ENCODE measurements at regions not wholly inside any gene's neighbourhood (a gene's known extent, or its start where the extent isn't known, plus 50 kb on each side); places are given as distances from the start of the nearest gene placed in this dataset.

DNA sequence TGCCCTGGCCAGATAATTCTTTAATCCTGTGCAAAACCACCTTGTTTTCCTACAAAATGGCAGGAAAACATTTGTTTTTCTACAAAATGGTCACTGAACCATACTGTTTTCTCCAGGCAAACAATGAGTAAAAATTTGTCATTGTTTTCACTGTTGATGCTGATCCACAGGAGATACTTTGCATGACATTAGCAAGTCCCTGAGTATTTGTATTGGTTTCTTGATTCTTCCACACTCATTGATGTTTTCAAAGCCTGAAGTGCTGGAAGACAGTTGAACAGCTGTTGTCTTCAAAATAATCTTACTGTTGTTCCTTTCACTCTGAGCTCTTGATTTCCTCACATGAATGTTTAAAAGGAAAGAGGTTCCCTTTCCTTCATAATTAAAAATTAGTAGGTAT is 123.1 kb upstream of the HTR2A start:
- H3K9me3 ChIP-seq: no peaks in the 10 kb centered on the region
- H3K36me3 ChIP-seq: no peaks in the 10 kb centered on the region
- no peaks in the 10 kb centered on the region for H3K27me3 ChIP-seq
- no peak for TF ChIP-seq POLR2A (IDR thresholded peaks at IDR 0.05)
- TF ChIP-seq POLR2AphosphoS5 (IDR thresholded peaks at IDR 0.05): no peak
- no peak for TF ChIP-seq EP300 (IDR thresholded peaks at IDR 0.05)
- TF ChIP-seq, protein P1, sequence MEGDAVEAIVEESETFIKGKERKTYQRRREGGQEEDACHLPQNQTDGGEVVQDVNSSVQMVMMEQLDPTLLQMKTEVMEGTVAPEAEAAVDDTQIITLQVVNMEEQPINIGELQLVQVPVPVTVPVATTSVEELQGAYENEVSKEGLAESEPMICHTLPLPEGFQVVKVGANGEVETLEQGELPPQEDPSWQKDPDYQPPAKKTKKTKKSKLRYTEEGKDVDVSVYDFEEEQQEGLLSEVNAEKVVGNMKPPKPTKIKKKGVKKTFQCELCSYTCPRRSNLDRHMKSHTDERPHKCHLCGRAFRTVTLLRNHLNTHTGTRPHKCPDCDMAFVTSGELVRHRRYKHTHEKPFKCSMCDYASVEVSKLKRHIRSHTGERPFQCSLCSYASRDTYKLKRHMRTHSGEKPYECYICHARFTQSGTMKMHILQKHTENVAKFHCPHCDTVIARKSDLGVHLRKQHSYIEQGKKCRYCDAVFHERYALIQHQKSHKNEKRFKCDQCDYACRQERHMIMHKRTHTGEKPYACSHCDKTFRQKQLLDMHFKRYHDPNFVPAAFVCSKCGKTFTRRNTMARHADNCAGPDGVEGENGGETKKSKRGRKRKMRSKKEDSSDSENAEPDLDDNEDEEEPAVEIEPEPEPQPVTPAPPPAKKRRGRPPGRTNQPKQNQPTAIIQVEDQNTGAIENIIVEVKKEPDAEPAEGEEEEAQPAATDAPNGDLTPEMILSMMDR (IDR thresholded peaks at IDR 0.05): no peak
- no peak overlapping the region for H3K4me3 ChIP-seq
- intact Hi-C loops (cut with DNase I): no loop called here
- no peak for DNase-seq
- no peak overlapping the region for H3K27ac ChIP-seq
- no peaks in the 10 kb centered on the region for H3K4me1 ChIP-seq

DNA sequence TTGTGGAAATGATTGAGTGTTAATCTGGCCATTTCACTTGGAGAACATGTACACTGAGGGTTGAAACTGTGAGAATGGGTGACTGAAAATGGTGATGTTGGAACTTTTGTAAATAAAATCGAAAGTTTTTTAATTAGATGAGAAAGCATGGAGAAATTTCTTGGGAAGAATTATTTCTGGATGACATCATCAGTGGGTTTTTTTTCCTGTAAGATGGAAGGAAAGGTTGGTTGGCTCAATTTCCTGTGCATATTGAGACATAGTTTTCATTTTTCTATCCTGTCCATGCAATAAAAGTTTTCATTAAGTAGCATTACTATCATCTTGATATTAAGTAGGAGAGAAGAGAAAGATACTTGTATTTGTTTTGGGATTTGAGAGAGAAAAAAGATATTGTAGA is 120.6 kb upstream of the HTR2A start:
- intact Hi-C loops (cut with DNase I): no loop called here
- Histone ChIP-seq H3K4me3 (no peak overlapping the region), H3K9me3 (no peaks in the 10 kb centered on the region), H3K4me1 (no peaks in the 10 kb centered on the region), H3K27me3 (no peaks in the 10 kb centered on the region), H3K27ac (no peak overlapping the region), H3K36me3 (no peaks in the 10 kb centered on the region)
- no peak for DNase-seq
- 48 to 86% methylated on average over 1 of the region's 1 CpG for WGBS, 2 donors
- TF ChIP-seq, protein P1 (IDR thresholded peaks at IDR 0.05): no peak
- no peak for TF ChIP-seq EP300 (IDR thresholded peaks at IDR 0.05)
- no peak for TF ChIP-seq POLR2AphosphoS5 (IDR thresholded peaks at IDR 0.05)
- TF ChIP-seq POLR2A (IDR thresholded peaks at IDR 0.05): no peak

DNA sequence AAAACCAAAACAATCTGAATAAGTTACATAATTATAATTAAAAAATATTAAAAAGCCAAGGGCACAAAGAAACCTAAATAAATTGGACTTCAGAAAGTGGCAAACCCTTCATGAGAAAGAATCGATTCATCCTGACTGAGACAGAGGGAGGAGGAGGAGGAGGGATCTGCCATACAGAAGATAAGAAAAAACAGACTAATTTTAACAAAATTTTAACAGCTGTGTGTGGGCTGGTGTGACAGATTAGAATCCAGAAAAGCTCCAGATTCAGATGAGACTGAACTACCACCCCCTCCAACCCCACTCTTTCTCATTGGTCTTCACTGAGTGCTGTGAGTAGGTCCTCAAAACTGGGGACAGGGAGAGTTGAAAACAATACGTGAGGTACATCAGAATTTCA is 111.5 kb upstream of the HTR2A start:
- Histone ChIP-seq H3K9me3 (no peaks in the 10 kb centered on the region), H3K27ac (no peak overlapping the region), H3K4me1 (no peaks in the 10 kb centered on the region), H3K4me3 (no peak overlapping the region), H3K27me3 (no peaks in the 10 kb centered on the region), H3K36me3 (no peaks in the 10 kb centered on the region)
- DNase-seq: no peak
- TF ChIP-seq EP300 (IDR thresholded peaks at IDR 0.05): no peak
- TF ChIP-seq POLR2AphosphoS5 (IDR thresholded peaks at IDR 0.05): no peak
- TF ChIP-seq, protein P1 (IDR thresholded peaks at IDR 0.05): no peak
- TF ChIP-seq POLR2A (IDR thresholded peaks at IDR 0.05): no peak
- WGBS, 2 donors: 70 to 93% methylated on average over 2 of the region's 2 CpGs
- intact Hi-C loops (cut with DNase I): no loop called here

DNA sequence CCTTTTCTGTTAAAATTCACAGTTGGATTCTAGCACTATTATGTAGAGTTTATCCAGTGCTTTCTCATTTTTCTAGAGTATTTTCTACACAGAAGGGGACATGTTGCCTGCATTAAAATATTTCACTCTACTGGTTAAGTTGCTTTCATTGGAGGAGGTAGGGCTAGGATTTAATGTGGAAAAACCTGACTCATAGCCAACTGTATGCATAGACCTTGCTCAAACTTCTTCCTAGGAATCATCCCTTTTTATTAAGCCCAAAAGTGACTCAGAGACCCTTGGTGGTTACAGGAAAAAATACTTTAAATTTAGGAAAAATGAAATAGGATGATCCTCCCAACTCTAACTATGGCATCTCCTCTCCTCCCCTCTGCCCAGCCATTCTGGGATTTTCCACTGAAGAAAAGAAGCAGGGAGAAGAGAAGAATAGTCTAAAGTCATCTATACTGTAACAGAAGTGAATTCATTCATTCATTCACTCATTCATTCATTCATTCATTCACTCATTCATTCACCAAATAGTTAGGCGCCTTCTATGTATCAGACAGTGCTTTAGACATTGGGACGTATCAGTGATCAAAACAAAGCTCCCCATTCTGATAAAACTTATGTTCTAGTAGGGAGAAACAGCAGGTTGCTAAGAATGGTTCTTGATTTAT is 109.0 kb upstream of the HTR2A start:
- no peak for DNase-seq
- Histone ChIP-seq H3K4me1 (no peaks in the 10 kb centered on the region), H3K9me3 (no peaks in the 10 kb centered on the region), H3K4me3 (no peak overlapping the region), H3K27me3 (no peaks in the 10 kb centered on the region), H3K36me3 (no peaks in the 10 kb centered on the region), H3K27ac (no peak overlapping the region)
- TF ChIP-seq EP300 (IDR thresholded peaks at IDR 0.05): no peak
- no peak for TF ChIP-seq POLR2A (IDR thresholded peaks at IDR 0.05)
- TF ChIP-seq POLR2AphosphoS5 (IDR thresholded peaks at IDR 0.05): no peak
- TF ChIP-seq, protein P1 (IDR thresholded peaks at IDR 0.05): no peak
- WGBS, 2 donors: 87 to 95% methylated on average over 2 of the region's 2 CpGs
- intact Hi-C loops (cut with DNase I): no loop called here

DNA sequence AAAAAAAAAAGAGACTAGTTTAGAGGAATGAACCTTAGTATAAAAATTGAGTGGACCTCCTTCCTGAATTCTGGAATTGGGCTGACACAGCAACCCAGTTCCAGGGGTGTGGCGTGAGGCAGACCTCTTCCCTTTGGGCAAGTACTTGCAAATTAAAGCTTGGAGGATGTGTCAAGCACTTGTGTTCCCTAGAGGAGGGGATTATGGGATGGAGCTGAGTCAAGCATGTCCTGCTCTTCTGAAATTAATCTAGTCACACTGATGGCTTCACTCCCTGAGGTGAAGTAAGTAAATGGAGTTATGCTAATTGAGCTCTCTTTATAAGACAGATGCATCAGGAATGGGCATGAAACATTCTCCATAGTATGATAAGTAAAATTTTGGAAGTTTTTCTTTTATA is 107.7 kb upstream of the HTR2A start:
- TF ChIP-seq EP300 (IDR thresholded peaks at IDR 0.05) (no peak), POLR2A (IDR thresholded peaks at IDR 0.05) (no peak), POLR2AphosphoS5 (IDR thresholded peaks at IDR 0.05) (no peak)
- TF ChIP-seq, protein P1 (IDR thresholded peaks at IDR 0.05): no peak
- Histone ChIP-seq H3K4me3 (no peak overlapping the region), H3K36me3 (no peaks in the 10 kb centered on the region), H3K27me3 (no peaks in the 10 kb centered on the region), H3K27ac (no peak overlapping the region), H3K4me1 (no peaks in the 10 kb centered on the region), H3K9me3 (no peaks in the 10 kb centered on the region)
- WGBS, 2 donors: 81 to 86% methylated on average over 1 of the region's 1 CpG
- intact Hi-C loops (cut with DNase I): no loop called here
- no peak for DNase-seq

All from sigmoid colon (tissue), 6 donors.